HG03460 (cell line): ENCODE measurements at regions not wholly inside any gene's neighbourhood (a gene's known extent, or its start where the extent isn't known, plus 50 kb on each side); places are given as distances from the start of the nearest gene placed in this dataset.
A peak's percentile ranks its signal among the peaks of the same experiment; 100 is the strongest.
"Not testable (repeated sequence)": the region's sequence is repeated elsewhere in the genome, so short reads cannot be mapped to it uniquely, and the experiment has no call there.

Experiments used
- ATAC-seq: cut with Tn5 transposase; IDR thresholded peaks from one replicate; pipeline ENCODE4 v1.9.1; 2021; ENCODE audit not compliant: unreplicated experiment

DNA sequence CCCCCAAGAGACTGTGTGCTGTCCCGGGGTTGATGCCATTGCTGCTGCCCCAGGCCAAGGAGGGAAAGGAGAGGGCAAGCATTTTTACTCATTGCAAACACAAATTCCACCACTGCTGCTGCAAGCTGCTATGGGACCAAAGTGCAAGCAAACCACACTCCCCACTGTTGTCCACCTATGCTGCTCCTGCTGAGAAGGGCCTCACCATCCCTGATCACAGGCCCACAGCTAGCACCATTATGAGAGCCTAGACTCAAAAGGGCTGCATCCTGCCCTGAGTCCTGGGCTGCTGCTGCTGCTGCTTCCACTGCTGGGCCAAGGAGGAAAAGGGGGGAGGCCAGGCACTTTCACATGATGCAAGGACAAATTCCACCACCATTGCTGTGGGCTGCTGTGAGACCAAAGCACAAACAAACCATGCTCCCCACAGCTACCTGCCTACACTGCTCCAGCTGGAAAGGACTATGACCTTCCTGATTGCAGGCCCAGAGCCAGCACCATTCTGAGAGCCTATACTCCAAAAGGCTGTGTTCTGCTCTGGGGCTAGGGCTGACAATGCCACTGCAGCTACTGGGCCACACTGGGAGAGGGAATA lies 218.2 kb upstream of the ZCCHC13 start:
- no peak for ATAC-seq

DNA sequence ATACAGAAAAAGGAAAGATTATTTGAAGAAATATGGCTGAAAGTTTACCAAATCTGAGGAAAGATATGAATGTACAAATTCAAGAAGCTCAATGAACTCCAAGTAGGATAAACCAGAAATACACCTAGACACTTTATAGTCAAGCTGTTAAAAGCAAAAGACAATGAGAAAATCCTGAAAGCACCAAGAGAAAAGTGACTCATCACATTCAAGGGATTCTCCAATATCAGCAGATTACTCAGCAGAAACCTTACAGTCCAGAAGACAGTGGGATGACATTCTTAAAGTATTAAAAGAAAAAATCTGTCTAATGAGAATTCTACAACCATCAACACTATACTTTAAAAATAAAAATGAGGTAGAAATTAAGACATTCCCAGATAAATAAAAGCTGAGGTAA lies 223.8 kb upstream of the ZCCHC13 start:
- no peak for ATAC-seq

DNA sequence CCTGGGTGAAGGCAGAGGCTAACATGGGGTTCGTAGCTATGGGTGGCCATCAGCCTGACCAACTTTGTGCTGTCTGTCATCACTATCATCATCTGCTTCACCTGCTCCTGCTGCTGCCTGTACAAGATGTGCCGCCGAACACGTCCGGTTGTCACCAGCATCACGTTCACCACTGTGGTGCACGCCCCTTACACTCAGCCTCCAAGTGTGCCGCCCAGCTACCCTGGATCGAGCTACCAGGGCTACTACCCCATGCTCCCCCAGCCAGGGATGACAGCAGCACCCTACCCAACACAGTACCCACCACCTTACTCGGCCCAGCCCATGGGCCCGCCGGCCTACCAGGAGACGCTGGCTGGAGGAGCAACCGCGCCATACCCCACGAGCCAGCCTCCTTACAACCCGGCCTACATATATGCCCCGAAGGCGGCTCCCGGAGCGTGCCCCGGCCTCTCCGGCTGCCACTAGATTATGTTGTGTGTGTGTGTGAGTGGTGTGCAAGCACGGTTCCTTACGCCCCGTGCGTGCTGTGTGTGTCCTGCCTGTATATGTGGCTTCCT lies 213.4 kb upstream of the XIST start:
- no peak for ATAC-seq

DNA sequence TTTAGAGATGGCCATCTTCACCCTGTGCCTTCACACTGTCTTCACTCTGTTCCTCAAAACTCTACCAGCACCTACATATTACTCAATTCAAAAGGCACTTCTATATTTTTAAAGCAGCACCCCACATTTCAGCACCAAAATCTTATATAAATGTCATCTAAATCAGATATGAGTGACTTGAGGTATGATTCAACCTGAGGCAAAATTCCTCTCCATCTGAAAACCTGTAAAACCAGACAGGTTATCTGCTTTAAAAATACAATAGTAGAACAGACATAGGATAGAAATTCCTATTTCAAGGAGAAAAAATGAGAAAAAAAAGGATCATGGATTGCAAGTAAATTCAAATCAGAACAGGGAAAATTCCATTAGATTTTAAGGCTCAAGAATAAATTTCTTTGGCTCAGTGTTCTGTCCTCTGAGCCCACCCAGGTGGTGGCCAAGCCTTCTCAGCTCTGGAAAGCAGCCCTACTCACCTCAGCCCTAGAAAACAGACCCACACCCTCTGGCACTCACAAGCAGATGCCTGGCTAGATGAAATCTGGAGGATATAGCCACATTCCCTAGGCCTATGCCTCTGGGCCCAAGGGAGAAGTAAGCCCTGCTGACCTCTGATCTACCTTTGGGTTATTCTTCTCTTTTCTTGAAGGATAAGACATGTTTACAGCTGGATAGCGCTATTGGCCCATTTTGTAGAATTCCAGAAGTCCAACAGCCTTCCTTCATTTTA lies 211.1 kb upstream of the XIST start:
- ATAC-seq, result no peak

DNA sequence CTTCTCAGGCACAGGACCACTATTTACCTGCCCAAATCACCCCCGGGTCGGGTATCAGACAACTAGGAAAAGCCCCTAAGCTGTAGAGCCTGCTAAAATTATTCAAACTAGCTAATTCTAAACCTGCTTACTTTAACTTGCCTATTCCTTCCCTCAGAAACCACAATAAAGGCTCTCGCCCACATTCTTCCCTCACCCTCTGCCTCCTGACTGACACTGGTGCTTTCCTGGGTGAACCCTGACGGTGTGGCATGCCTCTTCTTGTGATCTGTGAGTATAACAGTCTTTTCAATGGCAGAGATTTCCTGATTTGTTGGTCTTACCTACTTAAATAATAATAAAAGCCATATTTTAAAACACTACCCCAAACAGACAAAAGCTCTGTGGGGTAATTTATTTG lies 209.4 kb upstream of the XIST start:
- no peak for ATAC-seq

DNA sequence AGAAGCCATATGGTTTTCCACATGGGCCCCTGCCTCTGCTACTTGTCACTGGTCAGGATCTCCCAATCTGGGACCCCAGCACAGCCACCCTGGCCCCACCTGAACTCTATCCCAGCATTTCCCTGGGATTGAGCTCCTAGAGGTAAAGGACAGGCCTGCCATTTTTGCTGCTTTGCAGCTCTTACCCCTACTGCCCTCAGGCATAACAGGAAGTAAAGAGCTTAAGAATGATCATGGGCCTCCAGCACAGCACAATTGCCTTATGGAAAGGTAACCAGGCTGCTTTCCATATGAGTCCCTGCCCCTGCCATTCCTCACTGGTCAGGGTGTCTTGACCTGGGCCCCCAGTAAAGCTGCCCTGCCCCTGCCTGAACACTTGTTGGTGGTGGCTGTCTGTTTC lies 196.6 kb upstream of the XIST start:
- ATAC-seq, result no peak

DNA sequence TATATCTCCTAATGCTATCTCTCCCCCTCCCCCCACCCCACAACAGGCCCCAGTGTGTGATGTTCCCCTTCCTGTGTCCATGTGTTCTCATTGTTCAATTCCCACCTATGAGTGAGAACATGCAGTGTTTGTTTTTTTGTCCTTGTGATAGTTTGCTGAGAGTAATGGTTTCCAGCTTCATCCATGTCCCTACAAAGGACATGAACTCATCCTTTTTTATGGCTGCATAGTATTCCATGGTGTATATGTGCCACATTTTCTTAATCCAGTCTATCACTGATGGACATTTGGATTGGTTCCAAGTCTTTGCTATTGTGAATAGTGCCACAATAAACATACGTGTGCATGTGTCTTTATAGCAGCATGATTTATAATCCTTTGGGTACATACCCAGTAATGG lies 181.6 kb upstream of the XIST start:
- not testable (repeated sequence) for ATAC-seq

DNA sequence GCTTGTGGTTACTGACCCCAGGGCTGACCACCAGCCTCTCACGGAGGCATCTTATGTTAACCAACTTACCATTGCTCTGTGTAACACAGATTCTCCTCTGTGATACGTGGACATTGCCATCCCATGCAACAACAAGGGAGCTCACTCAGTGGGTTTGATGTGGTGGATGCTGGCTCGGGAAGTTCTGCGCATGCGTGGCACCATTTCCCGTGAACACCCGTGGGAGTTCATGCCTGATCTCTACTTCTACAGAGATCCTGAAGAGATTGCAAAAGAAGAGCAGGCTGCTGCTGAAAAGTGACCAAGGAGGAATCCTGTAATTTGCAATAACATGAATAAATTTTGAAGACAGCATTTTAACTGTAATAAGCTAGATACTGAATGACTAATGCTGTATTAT lies 179.0 kb upstream of the XIST start:
- not testable (repeated sequence) for ATAC-seq

DNA sequence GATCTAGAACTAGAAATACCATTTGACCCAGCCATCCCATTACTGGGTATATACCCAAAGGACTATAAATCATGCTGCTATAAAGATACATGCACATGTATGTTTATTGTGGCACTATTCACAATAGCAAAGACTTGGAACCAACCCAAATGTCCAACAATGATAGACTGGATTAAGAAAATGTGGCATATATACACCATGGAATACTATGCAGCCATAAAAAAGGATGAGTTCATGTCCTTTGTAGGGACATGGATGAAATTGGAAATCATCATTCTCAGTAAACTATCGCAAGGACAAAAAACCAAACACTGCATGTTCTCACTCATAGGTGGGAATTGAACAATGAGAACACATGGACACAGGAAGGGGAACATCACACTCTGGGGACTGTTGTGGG lies 178.3 kb upstream of the XIST start:
- not testable (repeated sequence) for ATAC-seq

DNA sequence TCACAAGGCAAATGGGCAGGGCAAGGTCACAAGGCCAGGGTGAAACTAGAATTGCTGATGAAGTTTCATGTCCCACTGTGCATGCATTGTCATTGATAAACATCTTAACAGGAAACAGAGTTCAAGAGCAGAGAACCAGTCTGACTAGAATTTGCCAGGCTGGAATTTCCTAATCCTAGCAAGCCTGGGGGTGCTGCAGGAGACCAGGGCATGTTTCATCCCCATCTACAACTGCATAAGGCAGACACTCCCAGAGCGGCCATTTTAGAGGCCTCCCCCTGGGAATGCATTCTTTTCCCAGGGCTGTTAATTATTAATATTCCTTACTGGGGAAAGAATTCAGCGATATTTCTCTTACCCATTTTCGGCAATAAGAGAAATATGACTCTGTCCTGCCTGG lies 172.6 kb upstream of the XIST start:
- not testable (repeated sequence) for ATAC-seq

DNA sequence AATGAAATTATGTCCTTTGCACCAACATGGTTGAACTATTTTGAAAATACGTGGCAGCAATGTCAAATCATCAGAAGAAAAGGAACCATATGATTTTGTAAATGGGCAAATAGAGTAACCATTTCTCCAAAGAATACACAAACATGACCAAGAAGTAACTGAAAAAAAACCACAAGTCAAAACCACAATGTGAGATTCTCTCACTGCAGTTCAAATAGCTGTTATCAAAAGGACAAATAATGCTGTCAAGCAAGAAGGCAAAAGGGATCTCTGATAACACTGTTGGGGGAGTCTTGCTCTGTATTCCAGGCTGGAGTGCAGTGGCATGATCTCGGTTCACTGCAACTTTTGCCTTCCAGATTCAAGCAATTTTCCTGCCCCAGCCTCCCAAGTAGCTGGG lies 170.7 kb upstream of the XIST start:
- ATAC-seq, result no peak

DNA sequence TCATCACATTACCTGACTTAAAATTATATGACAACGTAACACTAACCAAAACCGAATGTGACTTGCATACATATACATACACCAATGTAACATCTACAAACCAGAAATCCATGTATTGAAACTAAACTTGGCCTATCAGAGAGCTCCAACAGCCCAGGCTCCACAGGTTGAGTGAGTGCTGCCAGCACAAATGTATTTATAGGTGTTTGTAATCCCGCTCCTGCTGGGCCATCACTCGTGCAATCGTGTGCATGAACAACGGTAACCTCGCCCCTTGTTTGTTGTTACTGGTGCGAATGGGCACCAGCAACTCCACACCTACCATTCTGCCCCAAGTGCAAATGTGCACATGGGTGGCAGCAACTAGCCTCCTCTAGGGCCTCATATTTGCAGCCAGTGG lies 165.7 kb upstream of the XIST start:
- ATAC-seq, result no peak

DNA sequence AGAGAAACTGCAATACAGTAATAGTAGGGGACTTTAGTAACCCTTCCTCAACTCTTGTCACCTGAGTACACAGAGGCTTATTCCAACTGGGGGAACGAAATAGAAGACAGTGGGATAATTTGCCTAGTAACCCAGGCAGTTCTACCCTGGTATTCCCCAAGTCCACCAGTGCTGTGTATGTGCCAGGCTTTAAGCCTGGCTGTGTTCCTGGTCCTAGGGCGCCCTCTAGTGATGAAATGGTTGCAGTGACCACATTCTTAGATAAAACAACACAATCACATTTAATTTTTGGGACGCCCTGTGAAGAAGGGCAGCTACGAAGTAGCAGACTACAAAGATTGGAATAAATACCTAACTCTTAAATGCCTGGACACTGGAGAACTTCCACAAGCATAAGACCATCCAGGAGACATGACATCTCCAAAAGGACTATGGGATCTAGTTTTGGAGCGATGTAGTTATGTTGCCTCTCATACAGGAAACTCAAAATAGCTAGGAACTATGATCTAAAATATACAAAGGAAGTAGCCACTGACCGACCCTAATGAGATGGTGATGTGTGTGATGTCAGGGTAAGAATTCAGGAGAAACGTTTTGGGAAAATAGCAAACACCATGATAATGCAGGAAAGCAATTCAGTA lies 163.0 kb upstream of the XIST start:
- ATAC-seq, result peak; percentile 84

DNA sequence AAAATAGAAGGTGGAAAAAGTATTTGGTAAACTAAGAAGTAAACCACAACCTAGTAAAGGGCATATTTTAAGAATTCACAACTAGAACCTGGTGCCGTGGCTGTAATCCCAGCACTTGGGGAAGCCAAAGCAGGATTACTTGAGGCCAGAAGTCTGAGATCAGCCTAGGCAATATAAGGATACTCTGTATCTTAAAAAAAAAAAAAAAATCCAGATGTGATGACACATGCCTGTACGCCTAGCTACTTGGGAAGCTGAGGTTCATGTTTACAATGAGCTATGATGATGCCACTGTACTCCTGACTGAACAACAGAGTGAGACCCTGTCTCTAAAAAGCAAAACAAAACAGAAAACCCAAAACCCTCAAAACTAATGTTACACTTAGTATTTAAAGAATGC lies 156.5 kb upstream of the XIST start:
- ATAC-seq, result no peak

DNA sequence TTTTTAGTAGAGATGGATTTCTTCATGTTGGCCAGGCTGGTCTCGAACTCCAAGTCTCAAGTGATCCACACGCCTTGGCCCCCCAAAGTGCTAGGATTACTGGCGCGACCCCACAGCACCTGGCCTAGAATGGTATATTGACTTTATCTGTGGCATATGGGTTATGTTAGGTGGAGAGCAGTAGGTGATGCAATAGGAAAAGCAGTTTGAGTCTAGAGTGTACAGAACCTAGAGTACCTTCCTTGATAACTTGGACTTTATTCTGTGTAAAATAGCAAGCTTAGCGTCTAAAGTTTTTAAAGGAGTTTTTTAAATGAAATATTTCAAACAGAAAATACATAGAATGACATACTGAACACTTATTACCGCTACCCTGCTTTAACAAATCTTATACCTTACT lies 139.5 kb upstream of the XIST start:
- no peak for ATAC-seq

DNA sequence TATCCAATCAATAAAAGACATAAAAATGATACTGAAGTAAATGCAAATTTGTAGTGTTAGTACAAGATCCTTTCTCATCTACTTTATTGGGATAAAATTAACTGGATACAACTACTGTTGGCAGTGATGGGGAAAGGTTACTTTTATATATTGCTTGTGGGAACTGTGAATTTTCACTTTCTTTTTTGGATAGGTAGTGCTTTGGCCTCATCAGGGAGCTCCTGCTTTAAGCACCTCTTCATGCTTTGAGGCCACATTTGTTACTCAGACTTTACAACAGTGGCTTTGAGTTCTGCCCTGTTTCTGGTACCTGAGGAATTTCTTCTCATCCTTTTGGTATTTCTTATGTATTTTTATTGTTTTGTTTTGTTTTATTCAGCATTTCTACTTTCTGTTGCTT lies 134.7 kb upstream of the XIST start:
- no peak for ATAC-seq

DNA sequence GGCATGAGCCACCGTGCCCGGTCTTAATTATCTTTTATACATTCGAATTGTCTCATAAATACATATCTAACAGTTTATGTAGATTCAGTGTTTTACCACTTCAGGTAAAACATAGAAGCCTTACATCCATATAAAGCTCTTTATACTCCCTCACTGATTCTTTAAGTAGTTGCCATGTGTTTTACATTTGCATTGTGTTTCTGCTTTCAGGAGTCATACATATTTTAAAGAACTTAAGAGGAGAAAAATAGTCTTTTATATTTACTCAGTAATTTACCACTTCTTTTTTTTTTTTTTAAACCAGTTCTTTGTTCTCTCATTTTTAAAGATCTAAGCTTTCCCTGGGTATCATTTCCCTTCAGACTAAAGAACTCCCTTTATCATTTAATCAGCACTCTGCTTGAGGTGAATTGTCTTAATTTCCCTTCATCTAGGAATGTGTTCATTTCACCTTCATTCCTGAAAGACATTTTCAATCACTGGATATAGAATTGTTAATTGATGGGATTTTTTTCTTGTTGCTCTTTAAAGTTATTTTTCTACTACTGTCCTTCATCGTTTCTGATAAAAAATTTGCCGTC lies 127.1 kb upstream of the XIST start:
- ATAC-seq, result no peak

DNA sequence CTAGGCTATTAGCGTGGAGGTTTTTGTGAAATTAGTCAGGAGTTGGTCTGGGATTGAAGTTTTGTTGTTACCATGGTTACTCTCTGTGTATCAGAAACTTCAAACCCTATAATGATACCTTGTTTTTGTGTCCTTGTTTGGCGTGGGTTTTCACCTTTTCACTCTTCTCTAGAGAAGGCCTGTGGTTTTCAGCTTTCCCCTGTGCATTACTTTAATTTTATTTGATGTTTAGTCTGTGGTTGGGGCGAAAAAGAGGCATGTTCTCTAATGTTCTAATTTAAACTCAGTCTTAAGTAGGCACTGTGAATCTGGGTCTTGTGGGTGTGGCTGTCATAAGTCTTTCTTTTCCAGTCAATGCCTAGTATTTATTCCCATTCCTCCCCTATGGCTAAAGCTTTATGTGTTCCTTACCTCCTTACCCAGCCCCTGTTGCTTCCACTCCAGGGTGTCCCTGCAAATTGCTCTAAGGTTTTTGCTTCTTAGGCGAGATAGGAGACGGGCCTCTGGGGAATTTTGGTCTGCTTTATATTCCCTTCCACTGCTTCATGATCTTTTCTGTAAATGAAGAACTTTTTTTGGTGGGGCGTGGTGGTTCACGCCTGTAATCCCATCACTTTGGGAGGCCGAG lies 125.1 kb upstream of the XIST start:
- ATAC-seq, result peak; percentile 76

DNA sequence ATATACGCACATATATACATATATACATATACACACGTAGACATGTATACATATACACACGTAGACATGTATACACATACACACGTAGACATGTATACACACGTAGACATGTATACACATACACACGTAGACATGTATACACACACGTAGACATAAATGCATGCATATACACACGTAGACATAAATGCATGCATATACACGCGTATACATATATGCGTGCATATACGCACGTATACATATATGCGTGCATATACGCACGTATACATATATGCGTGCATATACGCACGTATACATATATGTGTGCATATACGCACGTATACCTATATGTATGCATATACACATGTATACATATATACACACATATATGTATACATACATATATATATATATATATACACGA lies 114.9 kb upstream of the XIST start:
- not testable (repeated sequence) for ATAC-seq

DNA sequence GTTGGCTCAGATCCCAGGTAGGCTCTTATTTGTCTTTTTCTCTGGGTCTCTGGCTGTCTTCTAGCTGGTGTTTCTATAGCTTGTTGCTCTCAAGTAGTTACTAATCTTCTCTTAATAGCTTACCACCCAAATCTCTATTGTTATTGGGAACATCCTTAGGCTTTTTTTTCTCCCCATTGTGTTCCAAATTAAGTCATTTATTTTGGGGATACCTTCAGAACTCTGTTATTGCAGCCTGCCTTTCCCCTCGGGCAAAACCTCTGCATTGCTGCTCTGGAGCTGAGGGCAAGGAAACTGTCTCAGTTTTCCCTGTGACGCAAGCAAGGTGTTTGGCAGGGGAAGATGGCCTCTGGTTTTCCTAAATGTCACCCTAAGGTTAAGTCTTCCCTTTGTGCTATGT lies 113.3 kb upstream of the XIST start:
- ATAC-seq, result no peak

DNA sequence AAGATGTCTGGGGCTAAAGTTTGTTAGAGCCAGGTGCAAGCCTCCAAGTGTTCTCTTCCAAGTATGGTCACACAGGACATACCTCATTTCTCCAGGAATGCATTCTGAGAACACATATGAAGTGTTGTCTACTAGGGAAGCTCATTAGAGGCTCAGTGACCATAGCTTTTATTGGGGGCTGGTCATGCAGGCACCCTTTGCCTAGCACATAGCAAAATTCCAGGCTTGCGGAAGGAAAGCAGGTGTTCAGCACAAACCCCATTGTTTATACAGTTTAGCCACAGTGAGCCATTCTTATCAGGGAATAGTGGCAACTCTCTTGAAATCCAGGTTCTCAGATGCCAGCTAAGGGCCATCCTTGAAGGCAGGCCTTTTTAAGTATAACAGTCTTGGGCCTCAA lies 112.1 kb upstream of the XIST start:
- ATAC-seq, result no peak
